ENCODE measurements at regions not wholly inside any gene's neighbourhood (a gene's known extent, or its start where the extent isn't known, plus 50 kb on each side); places are given as distances from the start of the nearest gene placed in this dataset.

GRCh38 chr5:57396701-57397100 is 85.9 kb downstream of the ACTBL2 start:
- no peak for TF ChIP-seq CTCF (conservative IDR thresholded peaks at IDR 0.05)
- Histone ChIP-seq H3K4me3 (ENCODE audit: low read length) (no peak overlapping the region), H3K36me3 (ENCODE audit: control insufficient read depth, insufficient read depth, low read length) (no peaks in the 10 kb centered on the region), H3K4me1 (ENCODE audit: control insufficient read depth, insufficient read depth, low read length) (no peaks in the 10 kb centered on the region), H3K9me3 (ENCODE audit: control insufficient read depth, low read length) (no peaks in the 10 kb centered on the region), H3K27ac (ENCODE audit: low read depth, low read length) (no peak overlapping the region), H3K27me3 (ENCODE audit: control insufficient read depth, insufficient read depth, low read length, poor library complexity, severe bottlenecking) (no peaks in the 10 kb centered on the region), H3K9ac (ENCODE audit: extremely low read depth, low read length, poor library complexity, severe bottlenecking) (no peak overlapping the region)
- H3K27ac Mint-ChIP-seq = no peak overlapping the region
- no peak overlapping the region for H3K4me3 Mint-ChIP-seq
- H3K27me3 Mint-ChIP-seq (ENCODE audit: insufficient read depth) = no peaks in the 10 kb centered on the region
- H3K4me1 Mint-ChIP-seq = no peaks in the 10 kb centered on the region
- no peak for DNase-seq
- H3K36me3 Mint-ChIP-seq (ENCODE audit: low read depth) = no peaks in the 10 kb centered on the region
- WGBS, 2 experiments (ENCODE audit: insufficient coverage in 1 of 2, insufficient read length in 1 of 2) = 84% methylated on average over 2 of the region's 3 CpGs; no CpG with 5 or more reads in 1 of the 2 experiments
- no peaks in the 10 kb centered on the region for H3K9me3 Mint-ChIP-seq

GRCh38 chr5:57394421-57395210 is 88.0 kb downstream of the ACTBL2 start:
- H3K9me3 ChIP-seq (ENCODE audit: control insufficient read depth, low read length) = no peaks in the 10 kb centered on the region
- no peaks in the 10 kb centered on the region for H3K9me3 Mint-ChIP-seq

GRCh38 chr5:57386958-57387357 is 95.7 kb downstream of the ACTBL2 start:
- Mint-ChIP-seq H3K27me3 (ENCODE audit: insufficient read depth) (no peaks in the 10 kb centered on the region), H3K36me3 (ENCODE audit: low read depth) (no peaks in the 10 kb centered on the region), H3K27ac (no peak overlapping the region), H3K9me3 (no peaks in the 10 kb centered on the region), H3K4me3 (no peak overlapping the region), H3K4me1 (peaks cover 3% of the 10 kb centered on the region)
- Histone ChIP-seq H3K4me1 (ENCODE audit: control insufficient read depth, insufficient read depth, low read length) (no peaks in the 10 kb centered on the region), H3K36me3 (ENCODE audit: control insufficient read depth, insufficient read depth, low read length) (no peaks in the 10 kb centered on the region), H3K9me3 (ENCODE audit: control insufficient read depth, low read length) (no peaks in the 10 kb centered on the region), H3K27ac (ENCODE audit: low read depth, low read length) (no peak overlapping the region), H3K9ac (ENCODE audit: extremely low read depth, low read length, poor library complexity, severe bottlenecking) (no peak overlapping the region), H3K27me3 (ENCODE audit: control insufficient read depth, insufficient read depth, low read length, poor library complexity, severe bottlenecking) (no peaks in the 10 kb centered on the region), H3K4me3 (ENCODE audit: low read length) (no peak overlapping the region)
- no peak for DNase-seq
- 60 to 91% methylated on average over 1 to 2 of the region's 2 CpGs for WGBS, 2 experiments (ENCODE audit: insufficient coverage in 1 of 2, insufficient read length in 1 of 2)
- TF ChIP-seq CTCF (conservative IDR thresholded peaks at IDR 0.05) = no peak

More at GRCh38 chr5:57394421-57395210, 88.0 kb downstream of the ACTBL2 start:
- Histone ChIP-seq H3K4me1 (ENCODE audit: control insufficient read depth, insufficient read depth, low read length) (no peaks in the 10 kb centered on the region), H3K27me3 (ENCODE audit: control insufficient read depth, insufficient read depth, low read length, poor library complexity, severe bottlenecking) (no peaks in the 10 kb centered on the region), H3K9ac (ENCODE audit: extremely low read depth, low read length, poor library complexity, severe bottlenecking) (no peak overlapping the region), H3K36me3 (ENCODE audit: control insufficient read depth, insufficient read depth, low read length) (no peaks in the 10 kb centered on the region), H3K27ac (ENCODE audit: low read depth, low read length) (no peak overlapping the region), H3K4me3 (ENCODE audit: low read length) (no peak overlapping the region)
- Mint-ChIP-seq H3K27me3 (ENCODE audit: insufficient read depth) (no peaks in the 10 kb centered on the region), H3K4me1 (no peaks in the 10 kb centered on the region), H3K27ac (no peak overlapping the region), H3K4me3 (no peak overlapping the region), H3K36me3 (ENCODE audit: low read depth) (no peaks in the 10 kb centered on the region)
- TF ChIP-seq CTCF (conservative IDR thresholded peaks at IDR 0.05) = no peak
- 87% methylated on average over 5 of the region's 5 CpGs; no CpG with 5 or more reads in 1 of the 2 experiments for WGBS, 2 experiments (ENCODE audit: insufficient coverage in 1 of 2, insufficient read length in 1 of 2)
- DNase-seq = no peak
